ENCODE measurements at regions not wholly inside any gene's neighbourhood (a gene's known extent, or its start where the extent isn't known, plus 50 kb on each side); places are given as distances from the start of the nearest gene placed in this dataset.
A peak's percentile ranks its signal among the peaks of the same experiment; 100 is the strongest.

- Histone ChIP-seq H3K36me3 (no peaks in the 10 kb centered on the region), H3K27ac (no peak overlapping the region), H3K4me3 (no peak overlapping the region), H3K9me3 (no peaks in the 10 kb centered on the region), H3K4me1 (no peaks in the 10 kb centered on the region), H3K27me3 (no peaks in the 10 kb centered on the region)
- DNase-seq: no peak
- no peak for TF ChIP-seq POLR2A (IDR thresholded peaks at IDR 0.05)
- no peak for TF ChIP-seq CTCF (IDR thresholded peaks at IDR 0.05)
- TF ChIP-seq POLR2AphosphoS5 (IDR thresholded peaks at IDR 0.05): no peak
- TF ChIP-seq EP300 (IDR thresholded peaks at IDR 0.05): no peak
- 78 to 91% (median 87%) methylated on average over 10 of the region's 10 CpGs for WGBS, 5 donors
- intact Hi-C loops (cut with DNase I; ENCODE audit: low total_unique reads): no loop called here
These were observed 55.4 kb upstream of the PLAC1 start for GRCh38 chrX:134713618-134714107.

- Histone ChIP-seq H3K9me3 (no peaks in the 10 kb centered on the region), H3K4me1 (no peaks in the 10 kb centered on the region), H3K4me3 (no peak overlapping the region), H3K27ac (no peak overlapping the region), H3K27me3 (no peaks in the 10 kb centered on the region), H3K36me3 (no peaks in the 10 kb centered on the region)
- TF ChIP-seq POLR2AphosphoS5 (IDR thresholded peaks at IDR 0.05) (no peak), CTCF (IDR thresholded peaks at IDR 0.05) (no peak), POLR2A (IDR thresholded peaks at IDR 0.05) (no peak), EP300 (IDR thresholded peaks at IDR 0.05) (no peak)
- 64 to 83% (median 70%) methylated on average over 3 of the region's 3 CpGs for WGBS, 5 donors
- DNase-seq: no peak
- intact Hi-C loops (cut with DNase I; ENCODE audit: low total_unique reads): no loop called here
These were observed 54.0 kb upstream of the PLAC1 start for GRCh38 chrX:134712272-134712671.

GRCh38 chrX:134711135-134711921 lies 53.1 kb upstream of the PLAC1 start:
- intact Hi-C loops (cut with DNase I; ENCODE audit: low total_unique reads): no loop called here
- no peaks in the 10 kb centered on the region for H3K4me1 ChIP-seq
- no peak overlapping the region for H3K4me3 ChIP-seq
- H3K27ac ChIP-seq: no peak overlapping the region
- H3K27me3 ChIP-seq: no peaks in the 10 kb centered on the region
- 39 to 65% (median 60%) methylated on average over 3 of the region's 3 CpGs for WGBS, 5 donors
- peak in 1 of 2 donors; percentile 47 for DNase-seq
- TF ChIP-seq CTCF (IDR thresholded peaks at IDR 0.05) (no peak), POLR2AphosphoS5 (IDR thresholded peaks at IDR 0.05) (no peak), POLR2A (IDR thresholded peaks at IDR 0.05) (no peak), EP300 (IDR thresholded peaks at IDR 0.05) (no peak)
- H3K36me3 ChIP-seq: no peaks in the 10 kb centered on the region
- no peaks in the 10 kb centered on the region for H3K9me3 ChIP-seq
